IMR-90 (cell line): ENCODE measurements at regions not wholly inside any gene's neighbourhood (a gene's known extent, or its start where the extent isn't known, plus 50 kb on each side); places are given as distances from the start of the nearest gene placed in this dataset.

Experiments
- ATAC-seq: fragments of 200-7000 bp; cut with Tn5 transposase; 2 replicates; pipeline ENCODE4 v1.9.1; 2020; ENCODE audit warnings: low read depth, mild to moderate bottlenecking, moderate library complexity
- BruUV-seq: library from RNA; stranded (reverse); fragments of 400-500 nt; replicated peaks from 2 replicates; lab custom pipeline; 2021; lab: Mats Ljungman, UMichigan
- CTCF ChIA-PET: fragments of 300-600 bp; formaldehyde crosslinking; extraction: SDS; loops from one replicate; lab custom pipeline; 2021; ENCODE audit warnings: antibody characterized with exemption; lab: Yijun Ruan, JAX
- POLR2A ChIA-PET: fragments of 300-600 bp; sonication (Branson Sonifier 250); formaldehyde crosslinking; loops from one replicate; lab custom pipeline; 2022; ENCODE audit warnings: antibody characterized with exemption; ENCODE audit not compliant: unreplicated experiment; lab: Charles Lee
- DNase-seq: peaks from one replicate; pipeline ENCODE4 v3.0.0; 2013
- H2AFZ ChIP-seq: replicated peaks from 2 replicates; pipeline ENCODE3; 2013; ENCODE audit warnings: low read length, mild to moderate bottlenecking; ENCODE audit not compliant: poor library complexity
- H2AK5ac ChIP-seq: 2 replicates; pipeline ENCODE4 v1.6.1; 2013; ENCODE audit warnings: low read depth, low read length, inconsistent platforms
- H2AK9ac ChIP-seq: replicated peaks from 2 replicates; pipeline ENCODE3; 2013; ENCODE audit warnings: mild to moderate bottlenecking, low read depth, low read length, moderate library complexity; ENCODE audit not compliant: poor library complexity
- H2BK120ac ChIP-seq: 2 replicates; pipeline ENCODE4 v1.6.1; 2013; ENCODE audit warnings: low read depth, low read length, inconsistent platforms
- H2BK15ac ChIP-seq: 3 replicates; pipeline ENCODE4 v1.6.1; 2013; ENCODE audit warnings: low read depth, low read length, inconsistent platforms
- H2BK20ac ChIP-seq: 2 replicates; pipeline ENCODE4 v1.6.1; 2013; ENCODE audit warnings: low read depth, mild to moderate bottlenecking, inconsistent platforms, low read length, moderate library complexity
- H2BK5ac ChIP-seq: 2 replicates; pipeline ENCODE4 v1.6.1; 2013; ENCODE audit warnings: mild to moderate bottlenecking, low read depth, low read length, inconsistent platforms; ENCODE audit not compliant: poor library complexity, severe bottlenecking
- H3K14ac ChIP-seq: replicated peaks from 2 replicates; pipeline ENCODE4 v1.6.1; 2013; ENCODE audit warnings: low read depth, low read length, inconsistent platforms
- H3K18ac ChIP-seq: 2 replicates; pipeline ENCODE4 v1.6.1; 2013; ENCODE audit warnings: low read depth, low read length, control low read depth
- H3K23ac ChIP-seq: 2 replicates; pipeline ENCODE4 v1.6.1; 2013; ENCODE audit warnings: low read depth, low read length, inconsistent platforms
- H3K27ac ChIP-seq: 2 replicates; pipeline ENCODE4 v1.5.1; 2013; ENCODE audit warnings: mild to moderate bottlenecking, control low read depth, low read length; ENCODE audit not compliant: insufficient read depth
- H3K27me3 ChIP-seq: 2 replicates; pipeline ENCODE4 v1.6.1; 2013; ENCODE audit warnings: low read length; ENCODE audit not compliant: control insufficient read depth, insufficient read depth
- H3K36me3 ChIP-seq: 2 replicates; pipeline ENCODE4 v1.6.1; 2013; ENCODE audit warnings: low read length, mixed read lengths; ENCODE audit not compliant: control insufficient read depth, insufficient read depth
- H3K4ac ChIP-seq: 2 replicates; pipeline ENCODE4 v1.6.1; 2013; ENCODE audit warnings: low read depth, low read length, inconsistent platforms
- H3K4me1 ChIP-seq: 2 replicates; pipeline ENCODE4 v1.6.1; 2013; ENCODE audit warnings: low read length, mixed read lengths; ENCODE audit not compliant: control insufficient read depth, insufficient read depth
- H3K4me2 ChIP-seq: 2 replicates; pipeline ENCODE4 v1.6.1; 2013; ENCODE audit warnings: low read depth, mild to moderate bottlenecking, control low read depth, low read length, moderate library complexity
- H3K4me3 ChIP-seq: 2 replicates; pipeline ENCODE4 v1.5.1; 2013; ENCODE audit warnings: low read depth, mild to moderate bottlenecking, control low read depth, low read length, moderate library complexity; ENCODE audit not compliant: insufficient read depth
- H3K56ac ChIP-seq: 2 replicates; pipeline ENCODE4 v1.6.1; 2013; ENCODE audit warnings: low read length, inconsistent platforms; ENCODE audit not compliant: insufficient read depth; ENCODE audit errors: extremely low read depth
- H3K79me1 ChIP-seq, 2 experiments: 2 replicates each; pipeline ENCODE4 v1.6.1; 2013; ENCODE audit warnings: low read length in 2 of 2, inconsistent platforms in 1 of 2, low read depth in 1 of 2
- H3K9ac ChIP-seq: 2 replicates; pipeline ENCODE4 v1.6.1; 2013; ENCODE audit warnings: low read depth, low read length, control low read depth
- H3K9me1 ChIP-seq: 2 replicates; pipeline ENCODE4 v1.6.1; 2013; ENCODE audit warnings: low read length, inconsistent platforms; ENCODE audit not compliant: insufficient read depth
- H3K9me3 ChIP-seq: 2 replicates; pipeline ENCODE4 v1.6.1; 2013; ENCODE audit warnings: low read length; ENCODE audit not compliant: control insufficient read depth, insufficient read depth
- H4K20me1 ChIP-seq: 2 replicates; pipeline ENCODE4 v1.6.1; 2013; ENCODE audit warnings: low read length, inconsistent platforms; ENCODE audit not compliant: insufficient read depth
- H4K5ac ChIP-seq: 2 replicates; pipeline ENCODE4 v1.6.1; 2013; ENCODE audit warnings: mild to moderate bottlenecking, low read depth, low read length, control low read depth
- H4K8ac ChIP-seq, 2 experiments: 2 replicates each; pipeline ENCODE4 v1.6.1; 2013; ENCODE audit warnings: low read depth in 2 of 2, low read length in 2 of 2, control low read depth in 1 of 2, inconsistent platforms in 1 of 2
- H4K91ac ChIP-seq: 2 replicates; pipeline ENCODE4 v1.6.1; 2013; ENCODE audit warnings: low read depth, low read length, inconsistent platforms; ENCODE audit not compliant: insufficient read depth
- BHLHE40 ChIP-seq: fragments of 150-350 bp; IDR thresholded peaks from 2 replicates; pipeline ENCODE4 v1.6.1; 2016; ENCODE audit warnings: mild to moderate bottlenecking, low read depth, low read length
- CEBPB ChIP-seq: IDR thresholded peaks from 2 replicates; pipeline ENCODE4 v1.6.1; 2012; ENCODE audit warnings: low read depth, low read length, improper control_type of control experiment
- CHD1 ChIP-seq: IDR thresholded peaks from 2 replicates; pipeline ENCODE4 v1.6.1; 2012; ENCODE audit warnings: low read depth, low read length, improper control_type of control experiment
- MAFK ChIP-seq: IDR thresholded peaks from 2 replicates; pipeline ENCODE4 v1.6.1; 2012; ENCODE audit warnings: low read depth, low read length, improper control_type of control experiment
- MXI1 ChIP-seq: IDR thresholded peaks from 2 replicates; pipeline ENCODE4 v1.6.1; 2012; ENCODE audit warnings: low read depth, mild to moderate bottlenecking, low read length, moderate library complexity, borderline replicate concordance
- NFE2L2 ChIP-seq: fragments of 150-350 bp; IDR thresholded peaks from 2 replicates; pipeline ENCODE4 v1.6.1; 2016; ENCODE audit warnings: low read depth, mild to moderate bottlenecking, low read length
- POLR2A ChIP-seq: IDR thresholded peaks from 2 replicates; pipeline ENCODE4 v1.6.1; 2012; ENCODE audit warnings: mild to moderate bottlenecking, low read depth, low read length
- RAD21 ChIP-seq: IDR thresholded peaks from 2 replicates; pipeline ENCODE4 v1.6.1; 2012; ENCODE audit warnings: low read length, improper control_type of control experiment
- RCOR1 ChIP-seq: IDR thresholded peaks from 2 replicates; pipeline ENCODE4 v1.6.1; 2012; ENCODE audit warnings: mild to moderate bottlenecking, low read length, improper control_type of control experiment; ENCODE audit not compliant: insufficient replicate concordance
- RFX5 ChIP-seq: IDR thresholded peaks from 2 replicates; pipeline ENCODE4 v1.8.0; 2012; ENCODE audit warnings: low read depth, mild to moderate bottlenecking, low read length, moderate library complexity
- SMC3 ChIP-seq: fragments of 150-350 bp; IDR thresholded peaks from 2 replicates; pipeline ENCODE4 v1.6.1; 2016; ENCODE audit warnings: low read depth, mild to moderate bottlenecking, antibody characterized with exemption, low read length, moderate library complexity
- dilution Hi-C: fragments of 300-500 bp; cut with HindIII; formaldehyde crosslinking; loops from one replicate; pipeline ENCODE4 v1.14.3; 2018; ENCODE audit warnings: low sequenced_read_pairs; ENCODE audit not compliant: unreplicated experiment
- in situ Hi-C: fragments of 300-500 bp; cut with MboI; formaldehyde crosslinking; loops from 3 replicates; pipeline ENCODE4 v1.14.3; 2019; ENCODE audit warnings: low sequenced_read_pairs, inconsistent platforms, mixed read lengths
- intact Hi-C: fragments of 100-400 bp; cut with micrococcal nuclease; formaldehyde crosslinking; loops from 2 replicates; pipeline ENCODE4 v1.10.0; 2022
- TF ChIP-seq, protein P1 (sequence below): conservative IDR thresholded peaks from 2 replicates; pipeline ENCODE4 v1.5.1; 2012; ENCODE audit warnings: mild to moderate bottlenecking, low read depth, low read length, improper control_type of control experiment
- TF ChIP-seq, protein P2 (sequence below): fragments of 150-350 bp; IDR thresholded peaks from 2 replicates; pipeline ENCODE4 v1.6.1; 2016; ENCODE audit warnings: low read depth, mild to moderate bottlenecking, low read length, moderate library complexity, borderline replicate concordance
- TF ChIP-seq, protein P3 (sequence below): fragments of 150-350 bp; IDR thresholded peaks from 2 replicates; pipeline ENCODE4 v1.6.1; 2017; ENCODE audit warnings: mild to moderate bottlenecking, antibody characterized with exemption, low read length, low read depth

GRCh38 chr12:87618199-87618598 is 411.0 kb downstream of the C12orf50 start:
- Histone ChIP-seq H4K91ac (no peak overlapping the region), H3K56ac (no peak overlapping the region), H3K23ac (no peak overlapping the region), H3K4me3 (no peak overlapping the region), H3K27ac (no peak overlapping the region), H3K27me3 (no peaks in the 10 kb centered on the region), H4K8ac (no peak overlapping the region), H3K36me3 (no peaks in the 10 kb centered on the region), H3K9me3 (no peaks in the 10 kb centered on the region), H4K20me1 (no peaks in the 10 kb centered on the region), H2BK120ac (no peak overlapping the region), H3K4me2 (no peak overlapping the region), H3K4ac (no peak overlapping the region), H2BK15ac (no peak overlapping the region), H2AFZ (no peak overlapping the region), H3K9ac (no peak overlapping the region), H2AK5ac (no peak overlapping the region), H3K18ac (no peak overlapping the region), H3K9me1 (no peaks in the 10 kb centered on the region), H4K5ac (no peak overlapping the region), H2BK5ac (no peak overlapping the region), H2BK20ac (no peak overlapping the region), H3K79me1 (no peaks in the 10 kb centered on the region), H2AK9ac (no peak overlapping the region), H3K14ac (no peak overlapping the region), H3K4me1 (no peaks in the 10 kb centered on the region)
- dilution Hi-C loops, result no loop called here
- TF ChIP-seq, protein P1, sequence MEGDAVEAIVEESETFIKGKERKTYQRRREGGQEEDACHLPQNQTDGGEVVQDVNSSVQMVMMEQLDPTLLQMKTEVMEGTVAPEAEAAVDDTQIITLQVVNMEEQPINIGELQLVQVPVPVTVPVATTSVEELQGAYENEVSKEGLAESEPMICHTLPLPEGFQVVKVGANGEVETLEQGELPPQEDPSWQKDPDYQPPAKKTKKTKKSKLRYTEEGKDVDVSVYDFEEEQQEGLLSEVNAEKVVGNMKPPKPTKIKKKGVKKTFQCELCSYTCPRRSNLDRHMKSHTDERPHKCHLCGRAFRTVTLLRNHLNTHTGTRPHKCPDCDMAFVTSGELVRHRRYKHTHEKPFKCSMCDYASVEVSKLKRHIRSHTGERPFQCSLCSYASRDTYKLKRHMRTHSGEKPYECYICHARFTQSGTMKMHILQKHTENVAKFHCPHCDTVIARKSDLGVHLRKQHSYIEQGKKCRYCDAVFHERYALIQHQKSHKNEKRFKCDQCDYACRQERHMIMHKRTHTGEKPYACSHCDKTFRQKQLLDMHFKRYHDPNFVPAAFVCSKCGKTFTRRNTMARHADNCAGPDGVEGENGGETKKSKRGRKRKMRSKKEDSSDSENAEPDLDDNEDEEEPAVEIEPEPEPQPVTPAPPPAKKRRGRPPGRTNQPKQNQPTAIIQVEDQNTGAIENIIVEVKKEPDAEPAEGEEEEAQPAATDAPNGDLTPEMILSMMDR, result no peak
- TF ChIP-seq, protein P2, sequence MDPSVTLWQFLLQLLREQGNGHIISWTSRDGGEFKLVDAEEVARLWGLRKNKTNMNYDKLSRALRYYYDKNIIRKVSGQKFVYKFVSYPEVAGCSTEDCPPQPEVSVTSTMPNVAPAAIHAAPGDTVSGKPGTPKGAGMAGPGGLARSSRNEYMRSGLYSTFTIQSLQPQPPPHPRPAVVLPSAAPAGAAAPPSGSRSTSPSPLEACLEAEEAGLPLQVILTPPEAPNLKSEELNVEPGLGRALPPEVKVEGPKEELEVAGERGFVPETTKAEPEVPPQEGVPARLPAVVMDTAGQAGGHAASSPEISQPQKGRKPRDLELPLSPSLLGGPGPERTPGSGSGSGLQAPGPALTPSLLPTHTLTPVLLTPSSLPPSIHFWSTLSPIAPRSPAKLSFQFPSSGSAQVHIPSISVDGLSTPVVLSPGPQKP, result no peak
- no peak for TF ChIP-seq BHLHE40
- no peak for TF ChIP-seq CEBPB
- TF ChIP-seq RFX5, result no peak
- TF ChIP-seq NFE2L2, result no peak
- TF ChIP-seq MAFK, result no peak
- no peak for TF ChIP-seq RAD21
- TF ChIP-seq, protein P3, sequence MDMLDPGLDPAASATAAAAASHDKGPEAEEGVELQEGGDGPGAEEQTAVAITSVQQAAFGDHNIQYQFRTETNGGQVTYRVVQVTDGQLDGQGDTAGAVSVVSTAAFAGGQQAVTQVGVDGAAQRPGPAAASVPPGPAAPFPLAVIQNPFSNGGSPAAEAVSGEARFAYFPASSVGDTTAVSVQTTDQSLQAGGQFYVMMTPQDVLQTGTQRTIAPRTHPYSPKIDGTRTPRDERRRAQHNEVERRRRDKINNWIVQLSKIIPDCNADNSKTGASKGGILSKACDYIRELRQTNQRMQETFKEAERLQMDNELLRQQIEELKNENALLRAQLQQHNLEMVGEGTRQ, result no peak
- TF ChIP-seq MXI1, result no peak
- TF ChIP-seq SMC3, result no peak
- TF ChIP-seq CHD1, result no peak
- TF ChIP-seq POLR2A, result no peak
- no peak for TF ChIP-seq RCOR1
- ATAC-seq (no peak), DNase-seq (no peak)
- ChIA-PET CTCF (no interaction called here), POLR2A (no interaction called here)
- in situ Hi-C loops, result no loop called here
- intact Hi-C loops, result no loop called here
- no TSS peak for BruUV-seq
